WI38 (cell line): ENCODE measurements at regions not wholly inside any gene's neighbourhood (a gene's known extent, or its start where the extent isn't known, plus 50 kb on each side); places are given as distances from the start of the nearest gene placed in this dataset.
"Not testable (repeated sequence)": the region's sequence is repeated elsewhere in the genome, so short reads cannot be mapped to it uniquely, and the experiment has no call there.

Experiments used
- H3K4me3 ChIP-seq: 2 replicates; pipeline ENCODE4 v1.5.1; 2011; ENCODE audit warnings: low read depth, mild to moderate bottlenecking, control low read depth, low read length
- CTCF ChIP-seq: IDR thresholded peaks from 2 replicates; pipeline ENCODE4 v1.5.1; 2012; ENCODE audit warnings: low read depth, mild to moderate bottlenecking, control low read depth, low read length

DNA sequence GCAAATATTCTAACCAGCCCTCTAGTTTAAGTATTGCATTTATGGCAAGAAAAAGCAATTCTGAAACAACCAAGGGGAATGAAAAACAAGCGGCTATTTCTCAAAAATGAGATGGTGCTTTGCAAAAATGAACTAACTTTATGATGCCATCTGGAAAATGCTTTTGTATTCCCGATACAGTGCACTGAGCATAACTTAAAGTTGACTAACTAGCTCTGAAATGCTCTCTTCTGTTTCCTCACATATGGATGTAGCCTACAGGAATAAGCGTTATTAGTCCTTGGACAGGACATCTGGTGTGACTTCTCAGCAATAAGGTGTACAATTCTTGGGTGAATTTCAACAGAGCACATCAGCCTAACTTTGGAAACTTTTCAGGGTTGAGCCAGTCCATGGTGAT is 228.2 kb upstream of the DDI1 start:
- no peak for TF ChIP-seq CTCF
- no peak overlapping the region for H3K4me3 ChIP-seq

GRCh38 chr11:103811870-103812455 is 224.5 kb upstream of the DDI1 start:
- H3K4me3 ChIP-seq = no peak overlapping the region
- TF ChIP-seq CTCF = no peak

- no peak for TF ChIP-seq CTCF
- no peak overlapping the region for H3K4me3 ChIP-seq
Measured at GRCh38 chr11:103812680-103813079, 223.8 kb upstream of the DDI1 start.

DNA sequence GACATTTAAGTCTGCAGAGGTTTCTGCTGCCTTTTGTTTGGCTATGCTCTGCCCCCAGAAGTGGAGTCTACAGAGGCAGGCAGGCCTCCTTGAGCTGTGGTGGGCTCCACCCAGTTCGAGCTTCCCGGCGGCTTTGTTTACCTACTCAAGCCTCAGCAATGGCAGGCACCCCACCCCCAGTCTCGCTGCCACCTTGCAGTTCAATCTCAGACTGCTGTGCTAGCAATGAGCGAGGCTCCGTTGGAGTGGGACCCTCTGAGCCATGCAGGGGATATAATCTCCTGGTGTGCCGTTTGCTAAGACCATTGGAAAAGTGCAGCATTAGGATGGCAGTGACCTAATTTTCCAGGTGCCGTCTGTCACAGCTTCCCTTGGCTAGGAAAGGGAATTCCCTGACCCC is 216.1 kb upstream of the DDI1 start:
- H3K4me3 ChIP-seq = not testable (repeated sequence)

GRCh38 chr11:103824116-103824515 is 212.3 kb upstream of the DDI1 start:
- TF ChIP-seq CTCF = no peak
- no peak overlapping the region for H3K4me3 ChIP-seq

GRCh38 chr11:103825469-103825868 is 211.0 kb upstream of the DDI1 start:
- TF ChIP-seq CTCF = no peak
- H3K4me3 ChIP-seq = no peak overlapping the region

- no peak for TF ChIP-seq CTCF
- H3K4me3 ChIP-seq = no peak overlapping the region
Measured at GRCh38 chr11:103826856-103827255, 209.6 kb upstream of the DDI1 start.

- no peak for TF ChIP-seq CTCF
- no peak overlapping the region for H3K4me3 ChIP-seq
Measured at GRCh38 chr11:103829596-103829995, 206.8 kb upstream of the DDI1 start.
